PFSK-1 (cell line): ENCODE measurements at regions not wholly inside any gene's neighbourhood (a gene's known extent, or its start where the extent isn't known, plus 50 kb on each side); places are given as distances from the start of the nearest gene placed in this dataset.

Experiments used
- FOXP2 ChIP-seq: optimal IDR thresholded peaks from 2 replicates; pipeline ENCODE3; 2011; ENCODE audit warnings: borderline replicate concordance, control low read depth, inconsistent platforms; ENCODE audit not compliant: insufficient read depth; ENCODE audit errors: extremely low read length, extremely low read depth
- POLR2AphosphoS5 ChIP-seq: IDR thresholded peaks from 2 replicates; pipeline ENCODE4 v1.6.1; 2012; ENCODE audit warnings: low read depth, mild to moderate bottlenecking, control low read depth, low read length, moderate library complexity
- REST ChIP-seq, 2 experiments: IDR thresholded peaks; 2 replicates each; pipeline versions ENCODE4 v1.6.1 to v1.8.0; 2011 to 2012; ENCODE audit warnings: low read depth in 2 of 2, low read length in 2 of 2, control low read depth in 1 of 2, inconsistent platforms in 1 of 2, mild to moderate bottlenecking in 1 of 2, moderate library complexity in 1 of 2; ENCODE audit not compliant: insufficient read depth in 1 of 2
- SIN3A ChIP-seq: IDR thresholded peaks from 2 replicates; pipeline ENCODE4 v1.6.1; 2012; ENCODE audit warnings: mild to moderate bottlenecking, low read length, moderate library complexity, borderline replicate concordance; ENCODE audit not compliant: insufficient read depth
- TAF1 ChIP-seq: IDR thresholded peaks from 2 replicates; pipeline ENCODE4 v1.6.1; 2012; ENCODE audit warnings: low read length, control low read depth, borderline replicate concordance; ENCODE audit not compliant: insufficient read depth

GRCh38 chr3:153681057-153681456 is 440.1 kb upstream of the ARHGEF26 start:
- TF ChIP-seq SIN3A (no peak), POLR2AphosphoS5 (no peak), REST (IDR thresholded peaks at IDR 0.05; ENCODE audit: insufficient read depth in 1 of 2, low read depth in 2 of 2, low read length in 2 of 2) (no peak), FOXP2 (no peak), TAF1 (no peak)

GRCh38 chr3:153688301-153689120 is 432.7 kb upstream of the ARHGEF26 start:
- TF ChIP-seq SIN3A (no peak), FOXP2 (no peak), POLR2AphosphoS5 (no peak), TAF1 (no peak), REST (IDR thresholded peaks at IDR 0.05; ENCODE audit: insufficient read depth in 1 of 2, low read depth in 2 of 2, low read length in 2 of 2) (no peak)

DNA sequence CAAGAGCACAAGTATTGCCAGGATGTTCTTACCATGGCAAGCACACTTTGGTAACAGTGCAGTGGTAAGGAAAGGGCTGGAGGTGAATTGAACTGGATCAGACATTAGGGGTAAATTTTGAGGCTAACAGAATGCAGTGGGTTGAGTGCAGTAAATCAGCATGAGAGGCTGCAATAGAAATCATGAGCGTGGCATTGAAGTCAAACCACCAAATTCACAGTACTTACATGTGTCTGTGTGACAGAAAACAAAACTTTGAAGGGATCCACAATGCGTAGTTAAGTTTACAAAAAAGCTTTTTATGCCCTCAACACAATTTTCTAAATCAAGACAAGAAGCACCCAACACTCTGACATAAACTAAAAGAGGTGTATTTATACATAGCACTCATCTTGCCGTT is 428.0 kb upstream of the ARHGEF26 start:
- TF ChIP-seq TAF1 (no peak), SIN3A (no peak), POLR2AphosphoS5 (no peak), REST (IDR thresholded peaks at IDR 0.05; ENCODE audit: insufficient read depth in 1 of 2, low read depth in 2 of 2, low read length in 2 of 2) (no peak), FOXP2 (no peak)

DNA sequence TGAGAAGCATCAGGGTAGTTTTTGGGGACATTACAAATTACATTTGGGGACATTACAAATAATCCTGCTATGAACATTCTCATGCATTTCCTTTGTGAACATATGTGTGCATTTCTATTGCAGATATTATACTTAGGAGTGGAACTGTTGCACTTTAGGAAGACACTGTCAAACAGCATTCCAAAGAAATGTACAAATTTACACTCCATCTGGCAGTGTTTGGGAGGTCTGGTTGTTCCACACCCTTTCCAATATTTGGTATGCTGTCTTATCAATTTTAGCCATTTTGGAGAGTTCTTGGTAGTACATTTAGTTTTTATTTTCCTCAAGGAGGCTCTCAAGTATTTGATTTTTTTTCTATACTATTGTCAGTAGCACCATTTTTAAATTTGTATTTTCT is 419.1 kb upstream of the ARHGEF26 start:
- TF ChIP-seq REST (IDR thresholded peaks at IDR 0.05; ENCODE audit: insufficient read depth in 1 of 2, low read depth in 2 of 2, low read length in 2 of 2), result no peak

DNA sequence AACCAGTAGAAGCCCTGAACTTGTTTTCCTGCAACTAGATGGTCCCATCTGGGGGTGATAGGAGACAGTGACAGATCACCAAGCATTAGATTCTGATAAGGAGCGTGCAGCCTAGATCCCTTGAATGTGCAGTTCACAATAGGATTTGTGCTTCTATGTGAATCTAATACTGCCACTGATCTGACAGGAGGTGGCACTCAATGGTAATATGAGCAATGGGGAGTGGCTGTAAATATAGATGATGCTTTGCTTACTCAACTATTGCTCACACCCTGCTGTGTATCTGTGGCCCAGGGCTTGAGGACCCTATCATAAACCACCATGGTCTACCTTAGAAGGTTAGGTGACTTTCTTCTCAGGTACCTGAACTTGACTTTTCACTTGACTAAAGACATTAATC is 417.1 kb upstream of the ARHGEF26 start:
- TF ChIP-seq TAF1 (no peak), POLR2AphosphoS5 (no peak), SIN3A (no peak)
